Frontal cortex (tissue), 3 donors: ENCODE measurements at regions not wholly inside any gene's neighbourhood (a gene's known extent, or its start where the extent isn't known, plus 50 kb on each side); places are given as distances from the start of the nearest gene placed in this dataset.

ENCODE experiments used
- DNase-seq, 2 donors: peaks; one replicate each; pipeline ENCODE4 v3.0.0; 2012; ENCODE audit warnings: low spot score in 2 of 2
- FAIRE-seq: peaks from 2 replicates; lab custom pipeline; 2012; peaks lifted over from hg19 to GRCh38; lab: Jason Lieb, UNC
- donor health status: control.
- donor health status: control.
- donor health status: control.

DNA sequence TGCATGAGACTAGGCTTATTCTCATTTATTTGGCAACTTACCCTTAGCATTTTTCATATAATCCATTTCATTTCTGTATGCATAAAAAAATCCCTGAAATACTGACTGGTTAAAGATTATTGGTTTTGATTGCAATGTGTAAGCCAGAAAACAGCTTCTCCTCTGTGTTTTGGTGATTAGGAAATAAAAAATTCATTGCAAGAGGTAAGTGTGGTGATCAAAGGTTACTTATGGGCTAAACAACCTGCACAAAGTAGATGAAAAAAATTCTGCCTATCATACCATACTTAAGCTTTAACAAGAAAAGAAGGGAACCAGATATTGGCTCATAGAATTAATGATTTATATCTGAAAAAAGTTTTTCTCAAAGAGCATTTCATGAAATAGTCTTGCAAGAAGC lies 64.0 kb upstream of the TMEM168 start:
- no peak for FAIRE-seq
- DNase-seq: no peak

- DNase-seq: no peak
- no peak for FAIRE-seq
These were observed 63.2 kb upstream of the TMEM168 start for GRCh38 chr7:112853422-112853821.

- FAIRE-seq (no peak), DNase-seq (no peak)
These were observed 53.0 kb upstream of the TMEM168 start for GRCh38 chr7:112843151-112843550.
